CD14-positive monocyte (primary cell): ENCODE measurements at regions not wholly inside any gene's neighbourhood (a gene's known extent, or its start where the extent isn't known, plus 50 kb on each side); places are given as distances from the start of the nearest gene placed in this dataset.

Experiments
- DNase-seq, 3 donors: peaks; one replicate each; pipeline ENCODE4 v3.0.0-alpha.2; 2011 to 2022
- H2AFZ ChIP-seq: 2 replicates; pipeline ENCODE4 v1.6.0; 2012; ENCODE audit warnings: mild to moderate bottlenecking, low read depth, low read length, inconsistent platforms; ENCODE audit not compliant: insufficient read depth, poor library complexity, severe bottlenecking
- H3K27ac ChIP-seq, 2 donors: 1 replicate in 1 of 2; 2 replicates in 1 of 2; pipeline ENCODE4 v1.5.1; 2012 to 2013; ENCODE audit warnings: low read length in 2 of 2, control low read depth in 1 of 2, inconsistent platforms in 1 of 2, low read depth in 1 of 2, mild to moderate bottlenecking in 1 of 2
- H3K27me3 ChIP-seq, 2 donors: one replicate each; pipeline versions ENCODE4 v1.6.0 to v1.6.1; 2011 to 2013; ENCODE audit warnings: low read length in 2 of 2; ENCODE audit not compliant: control insufficient read depth in 2 of 2, insufficient read depth in 2 of 2
- H3K36me3 ChIP-seq, 2 donors: replicated peaks in 1 of 2; 1 replicate in 1 of 2; 2 replicates in 1 of 2; pipeline versions ENCODE4 v1.5.1 to v1.6.1; 2012 to 2013; ENCODE audit warnings: low read length in 2 of 2, control low read depth in 1 of 2, inconsistent platforms in 1 of 2, mild to moderate bottlenecking in 1 of 2; ENCODE audit not compliant: insufficient read depth in 2 of 2, control insufficient read depth in 1 of 2
- H3K4me1 ChIP-seq, 2 donors: 1 replicate in 1 of 2; 2 replicates in 1 of 2; pipeline versions ENCODE4 v1.5.1 to v1.6.1; 2012 to 2013; ENCODE audit warnings: low read length in 2 of 2, control low read depth in 1 of 2, inconsistent platforms in 1 of 2, mild to moderate bottlenecking in 1 of 2, moderate library complexity in 1 of 2; ENCODE audit not compliant: insufficient read depth in 2 of 2, control insufficient read depth in 1 of 2
- H3K4me2 ChIP-seq: replicated peaks from 2 replicates; pipeline ENCODE3; 2012; ENCODE audit warnings: low read length, moderate library complexity, mild to moderate bottlenecking; ENCODE audit not compliant: poor library complexity, severe bottlenecking; ENCODE audit errors: extremely low read depth
- H3K4me3 ChIP-seq, 3 experiments: fragments of 200-600 bp in 1 of 3; sonication (generic) in 1 of 3; replicated peaks in 1 of 3; 1 replicate in 2 of 3; 2 replicates in 1 of 3; pipeline ENCODE4 v1.5.1; 2011 to 2013; ENCODE audit warnings: low read length in 3 of 3, mild to moderate bottlenecking in 3 of 3, control low read depth in 2 of 3, low read depth in 2 of 3, inconsistent platforms in 1 of 3, moderate library complexity in 1 of 3
- H3K79me2 ChIP-seq: 2 replicates; pipeline ENCODE4 v1.6.0; 2012; ENCODE audit warnings: mild to moderate bottlenecking, control low read depth, inconsistent platforms, low read length, moderate library complexity; ENCODE audit not compliant: insufficient read depth
- H3K9ac ChIP-seq: 2 replicates; pipeline ENCODE4 v1.6.0; 2017; ENCODE audit warnings: low read length, mild to moderate bottlenecking; ENCODE audit not compliant: insufficient read depth, poor library complexity, severe bottlenecking
- H3K9me3 ChIP-seq, 2 donors: replicated peaks in 1 of 2; 1 replicate in 1 of 2; 2 replicates in 1 of 2; pipeline versions ENCODE4 v1.5.1 to v1.6.1; 2012 to 2013; ENCODE audit warnings: low read length in 2 of 2, control low read depth in 1 of 2; ENCODE audit not compliant: control insufficient read depth in 1 of 2, insufficient read depth in 1 of 2
- H4K20me1 ChIP-seq: 2 replicates; pipeline ENCODE4 v1.6.0; 2012; ENCODE audit warnings: mild to moderate bottlenecking, low read length, control low read depth, moderate library complexity; ENCODE audit not compliant: insufficient read depth
- H3K27ac Mint-ChIP-seq, 7 donors: one replicate each; pipeline ENCODE4 v1.8.0; 2020; ENCODE audit warnings: mild to moderate bottlenecking in 7 of 7, mixed read lengths in 7 of 7, moderate library complexity in 6 of 7, inconsistent platforms in 2 of 7
- H3K27me3 Mint-ChIP-seq, 3 donors: one replicate each; pipeline ENCODE4 v1.8.0; 2021 to 2022; ENCODE audit warnings: low read depth in 3 of 3, mild to moderate bottlenecking in 3 of 3, mixed read lengths in 3 of 3, moderate library complexity in 3 of 3, inconsistent platforms in 1 of 3
- H3K36me3 Mint-ChIP-seq, 2 donors: one replicate each; pipeline ENCODE4 v1.8.0; 2020; ENCODE audit warnings: mixed read lengths in 2 of 2, inconsistent platforms in 1 of 2, mild to moderate bottlenecking in 1 of 2
- H3K4me1 Mint-ChIP-seq: one replicate; pipeline ENCODE4 v1.8.0; 2020; ENCODE audit warnings: mild to moderate bottlenecking, mixed read lengths
- H3K4me3 Mint-ChIP-seq, 2 donors: one replicate each; pipeline ENCODE4 v1.8.0; 2020; ENCODE audit warnings: mild to moderate bottlenecking in 2 of 2, mixed read lengths in 2 of 2, moderate library complexity in 1 of 2
- H3K9me3 Mint-ChIP-seq, 7 donors: one replicate each; pipeline ENCODE4 v1.8.0; 2020 to 2022; ENCODE audit warnings: mixed read lengths in 7 of 7, mild to moderate bottlenecking in 6 of 7, moderate library complexity in 6 of 7, inconsistent platforms in 2 of 7
- CTCF ChIP-seq: fragments of 200-600 bp; IDR thresholded peaks from one replicate; pipeline ENCODE4 v1.8.0; 2022; ENCODE audit warnings: antibody characterized with exemption, mild to moderate bottlenecking
- WGBS: methylation state at CpG from one replicate; pipeline ENCODE4 v1.1.5; 2013; ENCODE audit warnings: missing lambda C conversion rate; ENCODE audit not compliant: insufficient coverage; 5-methylcytosine and 5-hydroxymethylcytosine counted together
- intact Hi-C, 2 donors: fragments of 100-400 bp; cut with micrococcal nuclease; formaldehyde crosslinking; loops; one replicate each; pipeline versions ENCODE4 v1.15.0 to v1.15.1; 2023

DNA sequence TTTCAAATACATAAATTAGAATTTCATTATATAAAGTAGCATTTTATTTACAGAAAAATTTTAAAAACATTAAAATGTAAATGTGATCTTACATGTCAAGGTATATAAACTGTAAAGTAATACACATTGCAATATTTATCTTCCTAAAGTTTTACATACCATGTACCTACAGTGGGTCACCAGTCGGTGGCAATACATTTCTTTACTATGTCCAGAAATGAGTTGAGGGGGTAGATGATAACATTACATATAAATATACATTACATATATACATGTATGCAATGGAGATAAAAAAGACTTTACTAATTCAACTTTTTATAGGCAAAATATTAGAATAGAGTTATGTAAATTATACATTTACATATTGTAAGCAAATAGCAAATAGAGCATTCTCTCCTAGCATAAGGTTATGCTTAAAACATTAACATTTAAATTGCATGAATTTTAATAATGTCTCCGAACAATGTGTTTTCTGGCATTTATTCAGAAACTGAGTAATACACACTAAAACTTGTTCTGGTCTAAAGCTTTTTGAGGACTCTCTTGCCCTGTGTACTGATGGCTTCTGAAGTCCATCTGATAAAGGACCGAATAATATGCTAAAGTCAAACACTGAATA is 93.3 kb upstream of the NLGN1 start:
- H3K9me3 Mint-ChIP-seq: peaks cover under 1 to 13% (median 5%) of the 10 kb centered on the region in 7 donors
- H3K9me3 ChIP-seq: peaks cover 6 to 8% of the 10 kb centered on the region in 2 donors
- H3K36me3 Mint-ChIP-seq: no peaks in the 10 kb centered on the region
- no peak for DNase-seq
- no peak overlapping the region for H3K4me3 Mint-ChIP-seq
- no peaks in the 10 kb centered on the region for H3K27me3 Mint-ChIP-seq
- no peaks in the 10 kb centered on the region for H3K79me2 ChIP-seq
- H3K27ac Mint-ChIP-seq: no peak overlapping the region
- no peaks in the 10 kb centered on the region for H3K36me3 ChIP-seq
- no peak overlapping the region for H3K4me2 ChIP-seq
- no peak overlapping the region for H3K4me3 ChIP-seq
- no peak overlapping the region for H3K27ac ChIP-seq
- H3K4me1 Mint-ChIP-seq: no peaks in the 10 kb centered on the region
- no peak overlapping the region for H2AFZ ChIP-seq
- no peaks in the 10 kb centered on the region for H3K27me3 ChIP-seq
- no peaks in the 10 kb centered on the region for H3K4me1 ChIP-seq
- no peaks in the 10 kb centered on the region for H4K20me1 ChIP-seq
- H3K9ac ChIP-seq: no peak overlapping the region
- intact Hi-C loops: no loop called here
- WGBS: no CpG with 5 or more reads among the region's 3 CpGs
- no peak for TF ChIP-seq CTCF

- H4K20me1 ChIP-seq: no peaks in the 10 kb centered on the region
- H3K36me3 Mint-ChIP-seq: no peaks in the 10 kb centered on the region
- no peak overlapping the region for H3K4me2 ChIP-seq
- no peak for DNase-seq
- peaks cover 8 to 12% of the 10 kb centered on the region in 2 donors for H3K9me3 ChIP-seq
- no peak overlapping the region for H3K4me3 Mint-ChIP-seq
- no peak overlapping the region for H3K27ac ChIP-seq
- no CpG with 5 or more reads among the region's 5 CpGs for whole genome bisulfite sequencing
- no peaks in the 10 kb centered on the region for H3K4me1 Mint-ChIP-seq
- no peaks in the 10 kb centered on the region for H3K27me3 ChIP-seq
- H3K4me1 ChIP-seq: no peaks in the 10 kb centered on the region
- no peaks in the 10 kb centered on the region for H3K27me3 Mint-ChIP-seq
- no peaks in the 10 kb centered on the region for H3K79me2 ChIP-seq
- no peak overlapping the region for H3K27ac Mint-ChIP-seq
- peaks cover 1 to 13% (median 8%) of the 10 kb centered on the region in 7 donors for H3K9me3 Mint-ChIP-seq
- no peak overlapping the region for H2AFZ ChIP-seq
- TF ChIP-seq CTCF: no peak
- H3K4me3 ChIP-seq: no peak overlapping the region
- no peak overlapping the region for H3K9ac ChIP-seq
- no peaks in the 10 kb centered on the region for H3K36me3 ChIP-seq
- intact Hi-C loops: no loop called here
Measured at GRCh38 chr3:173301647-173302046, 95.9 kb upstream of the NLGN1 start.
